ENCODE measurements at regions not wholly inside any gene's neighbourhood (a gene's known extent, or its start where the extent isn't known, plus 50 kb on each side); places are given as distances from the start of the nearest gene placed in this dataset.

DNA sequence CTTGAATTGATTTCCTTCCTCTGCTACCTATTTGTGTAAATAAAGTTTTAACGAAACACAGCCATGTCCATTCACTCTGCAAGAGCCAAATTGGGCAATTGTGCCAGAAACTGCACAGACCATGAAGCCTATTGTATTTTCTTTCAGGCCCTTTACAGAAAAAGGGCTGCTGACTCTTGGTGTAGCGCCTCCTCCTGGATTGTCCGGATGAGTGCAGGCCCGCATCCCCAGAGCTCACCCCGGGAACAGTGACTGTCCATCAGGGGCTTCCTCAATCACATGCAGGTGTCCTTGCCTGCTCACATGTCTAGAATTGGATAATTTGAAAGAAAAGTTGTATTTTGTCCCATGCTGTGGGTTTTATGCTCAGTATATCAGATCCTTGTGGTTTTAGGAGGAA lies 1282.2 kb downstream of the AACS start:
- no TSS peak for BruUV-seq (replicated peaks)
- Histone ChIP-seq H3K27ac (ENCODE audit: control insufficient read depth, insufficient read depth) (no peak overlapping the region), H3K9me3 (replicated peaks; ENCODE audit: control insufficient read depth, insufficient read depth, low read length) (no peaks in the 10 kb centered on the region; the same call in 2 of the 3 replicates), H3K36me3 (ENCODE audit: control insufficient read depth in 2 of 2, insufficient read depth in 2 of 2, low read length in 1 of 2) (no peaks in the 10 kb centered on the region), H3K4me2 (ENCODE audit: control insufficient read depth, insufficient read depth) (no peak overlapping the region), H3K27me3 (replicated peaks in 1 of 2; ENCODE audit: control insufficient read depth in 2 of 2, insufficient read depth in 2 of 2, low read length in 1 of 2) (no peaks in the 10 kb centered on the region), H3K4me3 (no peak overlapping the region), H3K4me1 (ENCODE audit: control insufficient read depth, insufficient read depth, low read length) (no peaks in the 10 kb centered on the region), H2AFZ (ENCODE audit: control insufficient read depth, low read depth, low read length) (no peak overlapping the region), H3K9ac (ENCODE audit: control insufficient read depth, insufficient read depth, low read length) (no peak overlapping the region), H4K20me1 (ENCODE audit: control insufficient read depth, insufficient read depth) (no peaks in the 10 kb centered on the region), H3K79me2 (ENCODE audit: control insufficient read depth, insufficient read depth, low read length) (no peaks in the 10 kb centered on the region)
- ChIA-PET RAD21 (ENCODE audit: unreplicated experiment) (no interaction called here), SMC1A (ENCODE audit: uncharacterized antibody, unreplicated experiment) (no interaction called here), POLR2A (no interaction called here), CTCF (no interaction called here)
- no peak for ATAC-seq
- 6% methylated on average over 5 of the region's 5 CpGs for WGBS (ENCODE audit: insufficient coverage, insufficient replicate concordance, low lambda C conversion rate, missing lambda C conversion rate)
- TF ChIP-seq CREB1 (IDR thresholded peaks at IDR 0.05; ENCODE audit: low read depth) (no peak), SREBF2 (IDR thresholded peaks at IDR 0.05; ENCODE audit: low read length) (no peak), SPI1 (IDR thresholded peaks at IDR 0.05; ENCODE audit: borderline replicate concordance, insufficient read depth, low read depth, low read length) (no peak)
- in situ Hi-C loops (cut with MboI), result no loop called here
- DNase-seq (ENCODE audit: low read depth, low spot score), result no peak
- no peak for FAIRE-seq
- intact Hi-C loops (cut with micrococcal nuclease; ENCODE audit: unreplicated experiment), result no loop called here

- H3K79me2 ChIP-seq (ENCODE audit: control insufficient read depth, insufficient read depth, low read length), result no peaks in the 10 kb centered on the region
- no peaks in the 10 kb centered on the region for H3K36me3 ChIP-seq (ENCODE audit: control insufficient read depth in 2 of 2, insufficient read depth in 2 of 2, low read length in 1 of 2)
- no peaks in the 10 kb centered on the region; the same call in 2 of the 3 replicates for H3K9me3 ChIP-seq (replicated peaks; ENCODE audit: control insufficient read depth, insufficient read depth, low read length)
- WGBS (ENCODE audit: insufficient coverage, insufficient replicate concordance, low lambda C conversion rate, missing lambda C conversion rate), result 33% methylated on average over 5 of the region's 5 CpGs
- in situ Hi-C loops (cut with MboI), result no loop called here
- CTCF ChIA-PET, result no interaction called here
- intact Hi-C loops (cut with micrococcal nuclease; ENCODE audit: unreplicated experiment), result no loop called here
- no peaks in the 10 kb centered on the region for H3K4me1 ChIP-seq (ENCODE audit: control insufficient read depth, insufficient read depth, low read length)
- no peak overlapping the region for H3K4me2 ChIP-seq (ENCODE audit: control insufficient read depth, insufficient read depth)
- H3K9ac ChIP-seq (ENCODE audit: control insufficient read depth, insufficient read depth, low read length), result no peak overlapping the region
- H4K20me1 ChIP-seq (ENCODE audit: control insufficient read depth, insufficient read depth), result no peaks in the 10 kb centered on the region
- RAD21 ChIA-PET (ENCODE audit: unreplicated experiment), result no interaction called here
- no peaks in the 10 kb centered on the region for H3K27me3 ChIP-seq (replicated peaks in 1 of 2; ENCODE audit: control insufficient read depth in 2 of 2, insufficient read depth in 2 of 2, low read length in 1 of 2)
- ATAC-seq (no peak), FAIRE-seq (no peak), DNase-seq (ENCODE audit: low read depth, low spot score) (no peak)
- BruUV-seq (replicated peaks), result no TSS peak
- no peak overlapping the region for H2AFZ ChIP-seq (ENCODE audit: control insufficient read depth, low read depth, low read length)
- H3K27ac ChIP-seq (ENCODE audit: control insufficient read depth, insufficient read depth), result no peak overlapping the region
- POLR2A ChIA-PET, result no interaction called here
- SMC1A ChIA-PET (ENCODE audit: uncharacterized antibody, unreplicated experiment), result no interaction called here
- no peak overlapping the region for H3K4me3 ChIP-seq
- TF ChIP-seq ZNF217 (IDR thresholded peaks at IDR 0.05) (no peak), EED (IDR thresholded peaks at IDR 0.05; ENCODE audit: low read depth) (no peak), EP300 (IDR thresholded peaks at IDR 0.05; ENCODE audit: borderline replicate concordance in 1 of 2, control insufficient read depth in 1 of 2, low read depth in 2 of 2, low read length in 2 of 2) (no peak), BACH1 (IDR thresholded peaks at IDR 0.05; ENCODE audit: borderline replicate concordance) (no peak), IKZF1 (conservative IDR thresholded peaks at IDR 0.05) (no peak), MLLT1 (IDR thresholded peaks at IDR 0.05) (no peak), PBX3 (IDR thresholded peaks at IDR 0.05; ENCODE audit: insufficient replicate concordance, low read depth, low read length) (no peak), WRNIP1 (IDR thresholded peaks at IDR 0.05; ENCODE audit: borderline replicate concordance, low read depth, low read length) (no peak), EGR1 (IDR thresholded peaks at IDR 0.05; ENCODE audit: borderline replicate concordance in 1 of 2, low read depth in 2 of 2, low read length in 2 of 2) (no peak), POU2F2 (IDR thresholded peaks at IDR 0.05; ENCODE audit: borderline replicate concordance, low read depth, low read length) (no peak)
- TF ChIP-seq, protein P1, sequence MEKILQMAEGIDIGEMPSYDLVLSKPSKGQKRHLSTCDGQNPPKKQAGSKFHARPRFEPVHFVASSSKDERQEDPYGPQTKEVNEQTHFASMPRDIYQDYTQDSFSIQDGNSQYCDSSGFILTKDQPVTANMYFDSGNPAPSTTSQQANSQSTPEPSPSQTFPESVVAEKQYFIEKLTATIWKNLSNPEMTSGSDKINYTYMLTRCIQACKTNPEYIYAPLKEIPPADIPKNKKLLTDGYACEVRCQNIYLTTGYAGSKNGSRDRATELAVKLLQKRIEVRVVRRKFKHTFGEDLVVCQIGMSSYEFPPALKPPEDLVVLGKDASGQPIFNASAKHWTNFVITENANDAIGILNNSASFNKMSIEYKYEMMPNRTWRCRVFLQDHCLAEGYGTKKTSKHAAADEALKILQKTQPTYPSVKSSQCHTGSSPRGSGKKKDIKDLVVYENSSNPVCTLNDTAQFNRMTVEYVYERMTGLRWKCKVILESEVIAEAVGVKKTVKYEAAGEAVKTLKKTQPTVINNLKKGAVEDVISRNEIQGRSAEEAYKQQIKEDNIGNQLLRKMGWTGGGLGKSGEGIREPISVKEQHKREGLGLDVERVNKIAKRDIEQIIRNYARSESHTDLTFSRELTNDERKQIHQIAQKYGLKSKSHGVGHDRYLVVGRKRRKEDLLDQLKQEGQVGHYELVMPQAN (conservative IDR thresholded peaks at IDR 0.05), result no peak
Observed at GRCh38 chr12:126349383-126349782, 1284.1 kb downstream of the AACS start.
